Fibroblast of the aortic adventitia (primary cell): ENCODE measurements at regions not wholly inside any gene's neighbourhood (a gene's known extent, or its start where the extent isn't known, plus 50 kb on each side); places are given as distances from the start of the nearest gene placed in this dataset.

Source experiments
- DNase-seq: peaks from one replicate; pipeline ENCODE4 v3.0.0-alpha.2; 2010; ENCODE audit warnings: low read depth
- H3K4me3 ChIP-seq: 2 replicates; pipeline ENCODE4 v1.5.1; 2011; ENCODE audit warnings: low read depth, mild to moderate bottlenecking, control low read depth, low read length, moderate library complexity
- CTCF ChIP-seq: IDR thresholded peaks from 2 replicates; pipeline ENCODE4 v1.5.1; 2011; ENCODE audit warnings: mild to moderate bottlenecking, low read length, control low read depth, inconsistent platforms; ENCODE audit not compliant: insufficient read depth

- DNase-seq = no peak
- no peak for TF ChIP-seq CTCF
- H3K4me3 ChIP-seq = no peak overlapping the region
Observed at GRCh38 chr12:11578461-11578993, 70.9 kb upstream of the ETV6 start.

- DNase-seq = peak; percentile 93
- H3K4me3 ChIP-seq = no peak overlapping the region
- TF ChIP-seq CTCF = no peak
Observed at GRCh38 chr12:11580125-11580751, 69.2 kb upstream of the ETV6 start.

- peak; percentile 38 for TF ChIP-seq CTCF
- H3K4me3 ChIP-seq = no peak overlapping the region
- DNase-seq = peak; percentile 88
Observed at GRCh38 chr12:11581179-11581755, 68.2 kb upstream of the ETV6 start.

GRCh38 chr12:11584221-11584855 is 65.1 kb upstream of the ETV6 start:
- DNase-seq = no peak

GRCh38 chr12:11592484-11592883 is 57.0 kb upstream of the ETV6 start:
- DNase-seq = no peak
- H3K4me3 ChIP-seq = no peak overlapping the region
- no peak for TF ChIP-seq CTCF

More at GRCh38 chr12:11584221-11584855, 65.1 kb upstream of the ETV6 start:
- no peak overlapping the region for H3K4me3 ChIP-seq
- TF ChIP-seq CTCF = no peak

- H3K4me3 ChIP-seq = no peak overlapping the region
- no peak for DNase-seq
- no peak for TF ChIP-seq CTCF
Observed at GRCh38 chr12:11593013-11593412, 56.5 kb upstream of the ETV6 start.
